ENCODE measurements at regions not wholly inside any gene's neighbourhood (a gene's known extent, or its start where the extent isn't known, plus 50 kb on each side); places are given as distances from the start of the nearest gene placed in this dataset.
"Not testable (repeated sequence)": the region's sequence is repeated elsewhere in the genome, so short reads cannot be mapped to it uniquely, and the experiment has no call there.

GRCh38 chr1:206408371-206409288 is 61.6 kb upstream of the IKBKE start:
- not testable (repeated sequence) for DNase-seq (ENCODE audit: low spot score)

DNA sequence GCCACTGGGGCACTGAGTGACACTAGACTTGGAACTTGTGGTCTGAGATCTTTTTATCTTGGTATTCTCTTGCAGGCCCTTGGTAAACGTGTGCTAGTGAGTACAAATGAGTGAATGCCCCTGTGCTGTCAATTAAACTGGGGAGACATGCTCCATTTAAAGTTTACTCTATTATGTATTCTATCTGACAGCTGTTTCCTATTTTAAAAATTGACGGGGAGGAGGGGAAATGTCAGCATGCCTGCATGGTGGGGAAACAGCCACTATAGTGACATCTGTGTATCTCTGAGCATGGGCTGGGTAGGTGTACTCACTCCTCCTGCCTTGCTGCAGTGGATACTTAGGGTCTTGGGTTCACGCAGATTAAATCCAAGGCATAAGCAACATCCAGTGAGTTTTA is 59.0 kb upstream of the IKBKE start:
- DNase-seq (ENCODE audit: low spot score): no peak

- no peak for DNase-seq (ENCODE audit: low spot score)
Observed at GRCh38 chr1:206415942-206416341, 54.3 kb upstream of the IKBKE start.

DNA sequence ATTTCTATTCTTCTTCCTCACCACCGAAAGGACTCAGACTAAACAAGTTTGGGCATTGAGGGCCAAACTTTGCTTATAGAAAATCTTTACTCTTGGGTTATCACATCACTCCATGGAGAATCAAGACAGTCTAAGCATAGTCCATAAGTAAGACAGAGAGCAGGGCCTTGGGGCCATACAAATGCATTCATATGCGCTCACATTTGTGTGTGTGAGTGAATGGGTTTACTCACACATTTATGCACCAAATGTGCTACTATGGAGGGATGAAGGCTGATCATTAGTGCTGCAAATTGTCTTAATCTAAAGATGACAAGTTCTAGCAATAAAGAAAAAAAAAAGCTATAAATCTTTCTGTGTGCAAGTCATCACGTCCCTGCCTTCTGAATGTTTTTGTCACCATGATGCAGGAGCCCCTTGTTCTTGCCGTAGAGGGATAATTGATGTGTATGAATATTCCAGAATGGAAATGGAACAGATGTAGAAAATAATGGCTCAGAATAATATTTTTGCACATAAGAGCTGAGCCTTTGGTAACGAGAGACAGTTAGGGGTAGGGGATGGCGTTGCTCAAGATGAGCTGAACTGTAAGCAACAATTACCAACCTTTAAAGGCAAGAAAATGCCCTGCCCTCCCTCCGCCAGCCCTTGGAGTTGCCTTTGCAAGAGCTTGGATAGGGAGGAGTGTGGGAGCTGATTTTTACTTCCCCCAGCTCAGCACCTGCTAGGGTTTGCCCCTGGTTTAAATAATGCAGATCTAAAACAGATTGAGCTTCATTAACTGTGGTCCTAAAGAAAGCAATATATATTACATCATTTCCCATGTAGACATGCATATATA is 52.3 kb upstream of the IKBKE start:
- DNase-seq (ENCODE audit: low spot score): no peak

GRCh38 chr1:206419250-206419649 is 51.0 kb upstream of the IKBKE start:
- DNase-seq (ENCODE audit: low spot score): peak; percentile 32

- DNase-seq (ENCODE audit: low spot score): no peak
Observed at GRCh38 chr1:206419783-206420182, 50.5 kb upstream of the IKBKE start.

GRCh38 chr1:206420471-206420870 is 49.8 kb upstream of the IKBKE start:
- no peak for DNase-seq (ENCODE audit: low spot score)
